OCI-LY3 (cell line): ENCODE measurements at regions not wholly inside any gene's neighbourhood (a gene's known extent, or its start where the extent isn't known, plus 50 kb on each side); places are given as distances from the start of the nearest gene placed in this dataset.

Source experiments
- H2AFZ ChIP-seq: fragments of 200-600, 300-600 bp; shearing (Covaris generic); 2 replicates; pipeline ENCODE4 v1.6.0; 2014; ENCODE audit warnings: antibody characterized with exemption, low read depth, low read length
- H3K27ac ChIP-seq: fragments of 200-600, 300-600 bp; sonication (generic); 2 replicates; pipeline ENCODE4 v1.5.1; 2014; ENCODE audit warnings: mild to moderate bottlenecking, low read length, moderate library complexity, mixed read lengths
- H3K27me3 ChIP-seq: fragments of 200-600, 300-600 bp; sonication (generic); 2 replicates; pipeline ENCODE4 v1.6.1; 2014; ENCODE audit warnings: low read depth, low read length, mixed read lengths
- H3K36me3 ChIP-seq: fragments of 200-600, 300-600 bp; sonication (generic); replicated peaks from 2 replicates; pipeline ENCODE3; 2014; ENCODE audit warnings: low read depth, low read length, mixed read lengths
- H3K4me1 ChIP-seq: fragments of 300-600, 200-600 bp; sonication (generic); 2 replicates; pipeline ENCODE4 v1.6.1; 2014; ENCODE audit warnings: low read length, mixed read lengths
- H3K4me2 ChIP-seq: fragments of 200-600, 300-600 bp; sonication (generic); 2 replicates; pipeline ENCODE4 v1.6.1; 2014; ENCODE audit warnings: low read length, mixed read lengths
- H3K4me3 ChIP-seq: fragments of 300-600, 200-600 bp; sonication (generic); 2 replicates; pipeline ENCODE4 v1.5.1; 2014; ENCODE audit warnings: antibody characterized with exemption, mild to moderate bottlenecking, low read length, moderate library complexity
- H3K79me2 ChIP-seq: fragments of 300-600, 200-600 bp; shearing (Covaris generic); 2 replicates; pipeline ENCODE4 v1.6.1; 2014; ENCODE audit warnings: mild to moderate bottlenecking, low read length, mixed read lengths
- H3K9ac ChIP-seq: fragments of 300-600, 200-600 bp; shearing (Covaris generic); 2 replicates; pipeline ENCODE4 v1.6.0; 2014; ENCODE audit warnings: mild to moderate bottlenecking, low read length, moderate library complexity
- H3K9me3 ChIP-seq: fragments of 200-600, 300-600 bp; shearing (Covaris generic); 2 replicates; pipeline ENCODE4 v1.6.1; 2014; ENCODE audit warnings: low read length, mixed read lengths; ENCODE audit not compliant: insufficient read depth
- H4K20me1 ChIP-seq: fragments of 200-600, 300-600 bp; sonication (generic); 2 replicates; pipeline ENCODE4 v1.6.1; 2016; ENCODE audit warnings: low read length, mixed read lengths; ENCODE audit not compliant: insufficient read depth
- CTCF ChIP-seq: fragments of 200-600, 300-600 bp; sonication (generic); IDR thresholded peaks from 2 replicates; pipeline ENCODE4 v1.5.1; 2014; ENCODE audit warnings: antibody characterized with exemption, low read length, low read depth
- EZH2phosphoT487 ChIP-seq: fragments of 200-600 bp; shearing (Covaris generic); IDR thresholded peaks from 2 replicates; pipeline ENCODE4 v1.6.1; 2018; ENCODE audit warnings: antibody characterized with exemption, mixed run types, low read depth

GRCh38 chr21:30957010-30957409, 75.6 kb upstream of the KRTAP11-1 start:
- Histone ChIP-seq H3K27ac (no peak overlapping the region), H4K20me1 (no peaks in the 10 kb centered on the region), H3K9ac (no peak overlapping the region), H3K4me2 (no peak overlapping the region), H3K36me3 (no peaks in the 10 kb centered on the region), H2AFZ (no peak overlapping the region), H3K9me3 (no peaks in the 10 kb centered on the region), H3K4me3 (no peak overlapping the region), H3K79me2 (no peaks in the 10 kb centered on the region), H3K4me1 (no peaks in the 10 kb centered on the region), H3K27me3 (no peaks in the 10 kb centered on the region)
- TF ChIP-seq CTCF, result no peak
- TF ChIP-seq EZH2phosphoT487, result no peak

GRCh38 chr21:30953605-30954004, 72.2 kb upstream of the KRTAP11-1 start:
- no peaks in the 10 kb centered on the region for H3K36me3 ChIP-seq
- no peak overlapping the region for H2AFZ ChIP-seq
- H4K20me1 ChIP-seq, result no peaks in the 10 kb centered on the region

GRCh38 chr21:30947141-30947540, 65.8 kb upstream of the KRTAP11-1 start:
- no peaks in the 10 kb centered on the region for H3K9me3 ChIP-seq
- no peaks in the 10 kb centered on the region for H3K4me1 ChIP-seq
- no peak overlapping the region for H3K4me2 ChIP-seq
- H3K27me3 ChIP-seq, result no peaks in the 10 kb centered on the region
- H3K79me2 ChIP-seq, result no peaks in the 10 kb centered on the region
- no peak overlapping the region for H3K9ac ChIP-seq
- H3K4me3 ChIP-seq, result no peak overlapping the region
- H2AFZ ChIP-seq, result no peak overlapping the region
- no peak overlapping the region for H3K27ac ChIP-seq
- H3K36me3 ChIP-seq, result no peaks in the 10 kb centered on the region
- no peaks in the 10 kb centered on the region for H4K20me1 ChIP-seq
- no peak for TF ChIP-seq EZH2phosphoT487
- TF ChIP-seq CTCF, result no peak

More at GRCh38 chr21:30953605-30954004, 72.2 kb upstream of the KRTAP11-1 start:
- Histone ChIP-seq H3K4me3 (no peak overlapping the region), H3K27me3 (no peaks in the 10 kb centered on the region), H3K4me2 (no peak overlapping the region), H3K27ac (no peak overlapping the region), H3K9ac (no peak overlapping the region), H3K9me3 (no peaks in the 10 kb centered on the region), H3K4me1 (no peaks in the 10 kb centered on the region), H3K79me2 (no peaks in the 10 kb centered on the region)
- TF ChIP-seq EZH2phosphoT487 (no peak), CTCF (no peak)

GRCh38 chr21:30943920-30944319, 62.5 kb upstream of the KRTAP11-1 start:
- no peak overlapping the region for H3K27ac ChIP-seq
- no peak overlapping the region for H3K9ac ChIP-seq
- H3K9me3 ChIP-seq, result no peaks in the 10 kb centered on the region
- H3K79me2 ChIP-seq, result no peaks in the 10 kb centered on the region
- no peak overlapping the region for H3K4me2 ChIP-seq
- no peaks in the 10 kb centered on the region for H3K36me3 ChIP-seq
- H2AFZ ChIP-seq, result no peak overlapping the region
- H3K4me1 ChIP-seq, result no peaks in the 10 kb centered on the region
- H3K4me3 ChIP-seq, result no peak overlapping the region
- TF ChIP-seq EZH2phosphoT487, result no peak
- no peak for TF ChIP-seq CTCF
- H4K20me1 ChIP-seq, result no peaks in the 10 kb centered on the region
- H3K27me3 ChIP-seq, result no peaks in the 10 kb centered on the region
